Activated naive CD4-positive, alpha-beta T cell treated with Interleukin-2 at 50 U/mL for 16 hours (primary cell): ENCODE measurements at regions not wholly inside any gene's neighbourhood (a gene's known extent, or its start where the extent isn't known, plus 50 kb on each side); places are given as distances from the start of the nearest gene placed in this dataset.
"Not testable (repeated sequence)": the region's sequence is repeated elsewhere in the genome, so short reads cannot be mapped to it uniquely, and the experiment has no call there.

ENCODE experiments used
- DNase-seq: peaks from one replicate; pipeline ENCODE4 v3.0.0-alpha.2; 2020

DNA sequence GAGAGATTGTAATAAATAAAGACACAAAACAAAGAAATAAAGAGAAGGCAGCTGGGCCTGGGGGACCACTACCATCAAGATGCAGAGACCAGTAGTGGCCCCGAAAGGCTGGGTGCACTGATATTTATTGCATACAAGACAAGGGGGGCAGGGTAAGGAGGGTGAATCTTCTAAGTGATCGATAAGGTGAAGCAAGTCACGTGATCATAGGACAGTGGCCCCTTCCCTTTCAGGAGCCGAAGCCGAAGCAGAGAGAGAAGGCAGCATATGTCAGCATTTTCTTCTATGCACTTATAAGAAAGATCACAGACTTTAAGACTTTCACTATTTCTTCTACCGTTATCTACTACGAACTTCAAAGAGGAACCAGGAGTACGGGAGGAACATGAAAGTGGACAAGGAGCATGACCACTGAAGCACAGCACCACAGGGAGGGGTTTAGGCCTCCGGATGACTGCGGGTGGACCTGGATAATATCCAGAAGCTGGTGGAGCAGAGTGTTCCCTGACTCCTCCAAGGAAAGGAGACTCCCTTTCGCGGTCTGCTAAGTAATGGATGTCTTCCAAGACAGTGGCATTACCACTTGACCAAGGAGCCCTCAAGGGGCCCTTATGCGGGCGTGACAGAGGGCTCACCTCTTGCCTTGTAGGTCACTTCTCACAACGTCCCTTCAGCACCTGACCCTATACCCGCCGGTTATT is 126.4 kb downstream of the RBM46 start:
- not testable (repeated sequence) for DNase-seq

DNA sequence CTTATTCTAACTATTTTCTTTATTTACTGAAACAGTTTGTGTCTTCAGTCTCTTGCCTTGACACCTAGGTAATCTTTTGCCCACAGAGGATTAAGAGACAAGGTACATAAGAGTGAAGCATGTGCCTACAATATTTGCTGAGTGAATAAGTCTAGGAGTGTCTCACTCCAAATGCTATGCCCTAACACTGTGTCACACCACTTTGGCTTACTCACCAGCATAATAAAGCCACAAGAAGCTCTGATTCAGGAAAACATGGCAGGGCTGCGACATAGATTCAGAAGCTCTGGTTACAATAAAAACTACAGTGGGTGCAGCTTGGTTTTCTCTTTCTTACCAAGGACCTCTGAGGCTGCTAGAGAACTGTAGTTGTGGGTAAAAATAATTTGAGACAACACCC is 127.1 kb downstream of the RBM46 start:
- no peak for DNase-seq

DNA sequence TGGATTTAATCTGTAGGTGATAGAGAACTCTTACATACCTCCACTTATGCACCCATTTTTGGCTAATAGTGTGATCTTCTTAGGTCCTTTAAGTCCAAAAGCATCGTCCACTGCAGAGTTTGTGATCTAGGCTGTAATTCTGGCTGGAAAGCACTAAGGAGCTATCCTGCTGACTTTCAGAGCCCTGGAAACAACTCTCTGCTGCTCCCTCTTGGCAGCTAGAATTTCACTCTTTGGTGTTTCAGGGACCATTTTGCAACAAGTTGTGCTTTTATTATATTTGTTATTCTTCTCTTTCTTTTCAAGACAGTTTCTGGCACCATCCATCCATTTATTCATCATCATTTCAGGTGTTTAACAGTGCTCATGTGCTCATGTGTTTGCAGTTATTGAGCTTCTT is 130.0 kb downstream of the RBM46 start:
- no peak for DNase-seq

DNA sequence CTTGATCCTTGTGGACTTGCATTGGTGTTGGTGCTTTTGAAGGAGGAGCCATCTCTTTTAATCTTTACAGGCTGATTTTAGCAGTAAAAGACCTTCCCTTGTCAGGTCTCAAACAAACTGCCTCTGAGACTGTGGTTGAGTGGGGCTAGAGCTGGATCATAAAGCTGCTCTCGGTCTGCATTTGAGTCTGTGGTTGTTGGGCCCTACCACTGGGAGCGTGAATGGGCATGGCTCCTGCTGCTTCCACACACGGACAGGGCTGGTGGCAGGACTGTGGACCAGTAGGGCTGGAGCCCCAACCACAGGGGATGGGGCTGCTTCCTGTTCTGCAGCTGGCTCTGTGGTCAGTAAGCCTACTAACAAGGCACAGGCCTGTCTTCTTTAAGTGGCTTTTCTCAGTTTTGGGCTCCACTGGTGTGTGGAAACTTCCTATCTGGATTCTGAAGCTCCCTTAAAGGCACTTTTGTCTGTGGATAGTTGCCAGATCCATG is 130.6 kb downstream of the RBM46 start:
- no peak for DNase-seq

DNA sequence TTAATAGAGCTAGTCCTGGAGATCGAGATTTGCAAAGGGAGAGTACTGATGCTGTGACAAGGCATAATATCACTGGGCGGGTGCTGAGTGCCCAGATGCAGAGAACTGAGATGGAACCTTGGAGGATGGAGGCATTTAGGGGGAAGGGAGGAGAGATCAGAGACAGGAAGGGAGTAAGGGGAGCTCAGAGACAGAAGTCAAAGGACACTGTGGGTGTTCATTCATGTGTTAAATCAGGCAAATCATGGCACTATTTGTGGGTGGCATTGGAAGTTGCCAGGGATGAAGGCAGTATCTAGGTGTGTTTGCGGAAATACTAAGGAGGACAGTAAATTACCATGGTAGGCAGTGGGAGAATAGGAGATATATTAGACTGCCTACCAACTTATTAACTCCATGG is 135.0 kb downstream of the RBM46 start:
- no peak for DNase-seq

DNA sequence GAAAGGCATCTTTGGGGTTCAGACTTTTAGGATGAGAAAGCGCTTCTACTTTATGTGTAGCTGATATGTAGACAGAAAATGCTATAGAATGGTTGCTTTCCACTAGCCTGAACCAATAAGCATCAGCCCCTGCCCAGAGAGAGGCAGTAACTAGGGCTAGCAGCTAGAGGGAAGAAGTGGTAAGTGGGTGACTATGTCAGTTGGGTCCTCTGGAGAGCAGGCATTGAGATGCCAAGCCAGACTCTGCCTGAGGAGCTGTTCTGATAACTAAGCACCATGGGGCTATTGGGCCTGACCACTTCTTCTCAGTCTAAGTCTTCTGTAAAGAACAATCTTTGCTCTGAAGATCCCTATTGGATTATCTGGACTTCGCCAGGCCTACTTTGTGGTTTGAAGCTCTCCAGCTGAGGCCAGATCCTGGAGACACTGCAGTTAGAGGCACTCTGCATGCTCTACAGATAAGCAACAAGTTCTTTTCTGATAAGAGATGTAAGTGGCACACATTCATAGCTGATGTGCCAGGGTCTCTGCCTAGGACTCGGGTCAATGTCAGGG is 146.1 kb downstream of the RBM46 start:
- no peak for DNase-seq

DNA sequence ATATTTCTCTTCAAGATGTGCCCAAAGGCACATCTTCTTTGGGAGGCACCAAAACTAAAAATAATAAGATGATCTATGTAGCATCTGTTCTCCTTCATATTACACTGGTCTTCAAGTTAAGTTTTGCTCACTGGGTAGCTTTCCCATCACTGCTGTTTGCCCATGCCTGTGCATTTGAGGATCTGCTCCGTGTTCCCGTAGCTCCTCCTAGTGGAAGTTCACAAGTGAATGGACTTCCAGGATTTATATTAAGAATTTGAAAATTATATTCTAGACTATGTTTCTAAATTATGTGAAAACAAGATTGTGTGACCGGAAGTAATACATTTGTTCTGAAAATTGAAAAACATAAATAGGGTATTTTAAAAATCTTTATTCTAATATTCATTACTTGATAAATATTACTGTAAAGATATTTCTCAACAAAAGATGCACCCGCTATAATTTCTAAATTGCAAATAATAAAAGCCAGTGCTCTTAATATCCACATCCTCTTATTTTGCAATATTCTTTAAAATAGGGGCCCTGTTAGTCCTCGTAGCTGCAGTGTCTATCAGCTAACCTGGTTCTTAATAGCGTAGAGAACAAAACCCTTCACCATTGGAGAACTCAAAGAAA is 147.7 kb downstream of the RBM46 start:
- no peak for DNase-seq

DNA sequence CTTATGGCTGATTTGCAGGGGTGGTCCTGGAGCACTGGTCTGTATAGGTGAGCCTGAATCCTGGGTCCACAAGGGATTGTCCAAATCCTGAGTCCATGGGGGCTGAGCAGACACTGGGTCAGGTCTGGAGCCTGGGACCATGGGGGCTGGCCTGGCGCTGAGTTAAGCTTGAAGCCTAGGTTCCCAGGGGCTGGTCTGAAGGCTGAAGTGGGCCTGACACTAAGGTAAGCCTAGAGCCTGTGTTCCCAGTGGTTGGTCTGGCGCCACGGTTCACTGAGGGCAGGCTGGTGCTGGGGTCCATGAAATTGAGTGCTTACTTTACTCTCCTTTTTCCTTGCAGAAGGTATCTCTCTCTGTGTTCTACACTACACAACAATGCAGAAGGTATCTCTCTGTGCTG is 155.8 kb downstream of the RBM46 start:
- DNase-seq = no peak

DNA sequence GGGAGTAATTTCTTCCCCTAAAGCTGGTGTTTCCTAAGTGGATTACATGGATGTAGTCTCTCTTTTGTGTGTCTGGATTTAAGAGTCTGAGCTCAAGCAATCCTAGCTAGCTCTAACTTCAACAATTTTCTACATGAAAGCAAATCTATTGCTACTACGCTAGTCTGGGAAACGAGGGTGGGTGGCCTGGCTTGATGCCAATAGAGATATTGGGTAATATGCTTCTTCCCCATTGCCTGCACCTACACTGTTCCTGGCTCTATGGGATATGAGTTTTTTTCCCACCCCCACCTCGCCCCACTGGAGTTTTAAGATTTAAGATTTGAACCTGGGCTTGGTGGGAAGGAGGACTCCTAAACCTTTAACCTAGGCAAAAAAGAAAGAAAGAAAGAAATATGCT is 158.8 kb downstream of the RBM46 start:
- DNase-seq = no peak

DNA sequence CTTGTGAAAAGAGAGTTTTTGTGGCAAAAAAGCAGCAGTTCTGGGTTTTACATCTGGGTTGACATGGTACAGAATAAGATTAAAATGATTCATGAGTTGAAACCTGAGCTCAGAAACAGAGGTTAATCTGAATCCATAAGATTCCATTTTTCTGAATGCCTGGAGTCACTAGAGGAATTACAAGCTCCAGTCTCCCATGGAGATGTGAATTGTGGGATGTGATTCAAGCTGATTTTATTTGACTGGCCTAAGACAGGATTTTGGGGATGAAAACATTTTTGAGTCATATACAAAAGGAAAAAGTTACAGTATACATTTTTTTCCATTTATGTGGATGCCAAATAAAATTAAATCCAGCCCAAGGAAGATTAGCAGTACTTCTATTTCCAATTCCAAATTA is 161.1 kb downstream of the RBM46 start:
- DNase-seq = no peak

DNA sequence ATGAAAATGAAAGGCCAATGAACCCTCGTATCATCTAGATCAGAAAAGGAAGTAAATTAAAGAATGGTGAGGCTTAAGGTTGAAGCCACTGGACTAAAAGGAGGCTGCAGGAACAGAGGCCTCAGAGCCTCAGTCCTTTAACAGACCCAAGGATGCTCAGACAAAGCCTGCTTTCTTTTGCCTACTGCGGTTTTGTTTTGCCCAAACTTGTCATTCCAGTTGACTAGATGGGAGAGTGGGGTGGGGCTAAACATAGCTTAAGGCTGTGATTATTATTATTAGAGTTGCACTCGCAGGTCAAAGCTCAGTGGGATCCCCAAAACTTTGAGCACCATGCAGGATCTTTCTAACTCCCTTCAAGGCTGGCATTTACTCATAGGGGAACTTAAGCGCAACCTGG is 163.9 kb downstream of the RBM46 start:
- DNase-seq = no peak

DNA sequence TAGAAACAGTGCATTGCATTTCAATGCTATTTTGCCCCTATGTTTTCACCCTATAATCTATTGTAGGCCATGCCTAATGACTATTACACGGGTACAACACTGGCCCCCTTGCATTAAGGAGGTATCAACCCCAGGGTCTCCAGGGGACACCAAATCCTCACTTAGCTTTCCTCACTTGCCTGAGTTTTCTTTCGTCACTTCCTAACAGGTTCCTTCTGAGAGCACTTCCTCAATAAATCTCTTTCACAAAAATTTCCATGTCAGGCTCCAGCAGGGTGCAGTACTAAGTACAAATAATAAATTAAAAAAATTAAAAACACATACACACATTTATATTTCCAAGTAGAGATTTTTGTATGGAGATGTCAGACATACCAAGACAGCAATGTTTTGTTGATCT is 165.0 kb downstream of the RBM46 start:
- no peak for DNase-seq

DNA sequence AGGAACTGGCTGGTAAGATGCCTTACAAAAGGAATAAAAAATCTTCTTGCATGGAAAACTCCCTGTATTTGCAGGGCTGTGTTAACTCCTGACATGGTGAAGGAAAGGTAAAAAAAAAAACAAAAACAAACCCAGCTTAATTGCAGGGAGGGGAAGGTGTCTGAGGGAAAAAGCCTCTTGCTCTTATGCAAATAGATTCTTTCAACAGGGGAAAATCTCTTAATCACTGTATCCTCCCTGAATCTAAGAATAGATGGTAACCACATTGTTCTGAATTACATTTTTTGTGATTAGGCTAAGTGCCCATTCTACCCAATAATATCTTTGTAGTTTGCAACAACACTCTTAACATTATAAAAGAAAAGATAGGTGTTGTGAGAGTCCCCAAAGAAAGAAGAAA is 172.6 kb downstream of the RBM46 start:
- DNase-seq = no peak

DNA sequence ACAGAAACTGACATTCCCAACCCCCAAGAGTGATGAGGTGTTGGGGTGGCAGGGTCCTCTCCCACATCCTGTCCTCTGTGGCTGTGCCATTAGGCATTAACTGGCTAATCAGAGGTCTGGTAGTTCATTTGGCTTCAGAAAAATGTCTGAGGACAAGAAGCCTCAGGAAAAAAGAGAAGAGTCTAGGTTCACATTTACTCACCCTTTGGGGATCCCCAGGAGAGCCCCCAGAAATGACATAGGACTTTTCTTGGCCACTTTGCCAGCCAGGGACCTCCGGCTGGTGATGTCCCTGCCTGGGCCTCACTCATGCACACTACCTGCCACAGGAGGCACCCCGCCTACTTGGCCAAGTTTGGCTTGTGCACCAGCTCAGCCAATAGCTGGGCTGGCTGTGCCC is 173.0 kb downstream of the RBM46 start:
- no peak for DNase-seq

DNA sequence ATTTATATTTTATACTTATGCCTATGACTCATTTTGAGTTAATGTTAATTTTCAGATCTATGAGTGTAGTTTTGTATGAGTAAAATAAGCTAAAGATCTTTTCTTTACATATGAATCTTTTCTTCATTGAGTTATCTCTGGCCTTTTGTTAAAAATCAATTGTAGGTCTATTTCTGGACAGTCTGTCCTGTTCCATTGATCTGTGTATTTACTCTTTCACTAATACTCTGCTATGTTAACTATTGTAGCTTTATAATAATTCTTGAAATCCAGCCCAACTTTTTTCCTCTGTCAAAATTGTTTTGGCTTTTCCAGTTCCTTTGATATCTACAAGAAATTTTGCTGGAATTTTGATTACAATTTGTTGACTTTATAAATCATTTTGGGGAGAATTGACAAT is 177.0 kb downstream of the RBM46 start:
- no peak for DNase-seq

DNA sequence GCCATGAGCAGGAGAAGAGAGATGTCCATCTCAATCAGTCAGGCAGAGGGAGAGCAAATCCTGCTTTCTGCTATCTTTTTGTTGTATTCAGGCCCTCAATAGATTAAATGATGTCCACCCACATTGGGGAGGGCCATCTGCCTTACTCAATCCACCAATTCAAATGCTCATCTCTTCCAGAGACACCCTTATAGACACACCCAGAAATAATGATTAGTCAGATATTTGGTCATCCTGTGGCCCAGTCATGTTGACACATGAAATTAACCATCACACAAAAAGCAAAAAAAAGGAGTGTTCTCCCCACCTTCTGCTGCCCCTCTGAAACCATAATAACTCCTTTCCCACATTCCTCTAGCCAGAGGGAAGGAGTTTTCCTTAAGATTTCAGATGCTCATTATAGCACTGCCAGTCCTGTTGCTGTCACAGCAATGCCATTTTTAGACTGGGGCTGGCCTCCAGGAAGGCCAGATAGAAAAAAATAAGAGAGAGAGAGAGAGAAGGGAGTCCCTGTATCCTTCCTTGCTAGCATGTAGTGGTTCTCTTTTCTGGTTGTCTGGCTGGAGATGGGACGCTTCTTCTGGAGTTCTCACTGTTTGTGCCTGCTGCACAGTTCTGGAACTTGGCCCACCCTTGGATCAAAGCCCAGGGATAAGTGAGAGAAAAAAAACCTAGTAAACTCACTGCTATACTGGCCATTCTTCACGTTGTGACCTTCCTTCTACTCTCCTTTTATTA is 177.7 kb downstream of the RBM46 start:
- DNase-seq = no peak

DNA sequence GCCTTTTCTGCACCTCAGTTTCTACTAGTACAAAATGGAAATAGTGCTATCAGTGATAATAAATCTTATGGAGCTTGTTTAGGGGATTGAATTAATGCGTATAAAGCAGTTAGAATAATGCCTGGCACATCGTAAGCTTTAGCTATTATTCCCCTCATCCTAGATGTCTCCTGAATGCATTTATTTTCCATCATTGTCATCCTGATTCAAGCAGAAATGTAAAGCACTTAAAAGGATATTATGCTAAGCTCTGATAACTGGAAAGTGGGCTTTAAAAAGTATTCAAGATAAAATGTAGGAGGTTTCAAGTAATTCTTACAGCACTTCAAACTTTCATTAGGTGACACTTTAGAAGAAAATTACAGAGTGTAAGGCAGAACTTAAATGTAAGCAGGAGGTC is 178.7 kb downstream of the RBM46 start:
- no peak for DNase-seq

DNA sequence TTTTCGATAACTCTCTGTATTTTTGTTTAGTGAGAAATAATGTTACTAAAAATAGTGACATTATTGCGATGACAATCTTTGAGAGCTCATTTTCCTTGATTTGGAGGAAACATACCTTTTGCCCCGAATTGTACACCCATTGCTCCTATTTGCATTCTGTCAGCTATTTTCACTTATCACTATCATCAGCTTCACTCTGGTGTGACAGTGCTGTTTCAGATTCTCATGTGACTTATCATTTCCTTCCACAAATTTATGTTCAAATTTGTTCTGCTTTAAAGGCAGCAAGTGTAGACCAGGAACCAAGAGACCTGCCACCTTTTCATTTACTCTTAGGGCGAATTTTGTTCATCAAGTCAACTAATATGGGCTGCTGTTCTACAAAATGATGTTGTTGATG is 179.4 kb downstream of the RBM46 start:
- DNase-seq = no peak

DNA sequence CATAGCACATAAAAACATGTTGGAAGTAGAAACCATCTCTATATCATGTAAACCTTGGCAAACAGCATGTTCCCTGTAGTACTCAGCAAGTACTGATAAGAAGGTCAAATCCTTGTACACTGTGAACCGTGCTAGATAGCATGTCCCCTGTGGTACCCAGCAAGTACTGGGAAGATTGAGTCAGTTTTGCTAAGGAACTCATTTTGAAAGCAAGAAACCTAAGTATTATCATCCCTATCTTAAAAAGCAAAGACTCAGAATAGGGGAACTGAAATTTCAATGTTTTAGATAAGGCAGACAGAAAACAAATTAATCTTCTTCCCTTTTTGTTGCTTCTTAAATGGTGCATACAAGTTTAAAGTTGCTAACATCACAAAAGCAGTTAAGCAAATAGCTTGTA is 180.2 kb downstream of the RBM46 start:
- DNase-seq = no peak

DNA sequence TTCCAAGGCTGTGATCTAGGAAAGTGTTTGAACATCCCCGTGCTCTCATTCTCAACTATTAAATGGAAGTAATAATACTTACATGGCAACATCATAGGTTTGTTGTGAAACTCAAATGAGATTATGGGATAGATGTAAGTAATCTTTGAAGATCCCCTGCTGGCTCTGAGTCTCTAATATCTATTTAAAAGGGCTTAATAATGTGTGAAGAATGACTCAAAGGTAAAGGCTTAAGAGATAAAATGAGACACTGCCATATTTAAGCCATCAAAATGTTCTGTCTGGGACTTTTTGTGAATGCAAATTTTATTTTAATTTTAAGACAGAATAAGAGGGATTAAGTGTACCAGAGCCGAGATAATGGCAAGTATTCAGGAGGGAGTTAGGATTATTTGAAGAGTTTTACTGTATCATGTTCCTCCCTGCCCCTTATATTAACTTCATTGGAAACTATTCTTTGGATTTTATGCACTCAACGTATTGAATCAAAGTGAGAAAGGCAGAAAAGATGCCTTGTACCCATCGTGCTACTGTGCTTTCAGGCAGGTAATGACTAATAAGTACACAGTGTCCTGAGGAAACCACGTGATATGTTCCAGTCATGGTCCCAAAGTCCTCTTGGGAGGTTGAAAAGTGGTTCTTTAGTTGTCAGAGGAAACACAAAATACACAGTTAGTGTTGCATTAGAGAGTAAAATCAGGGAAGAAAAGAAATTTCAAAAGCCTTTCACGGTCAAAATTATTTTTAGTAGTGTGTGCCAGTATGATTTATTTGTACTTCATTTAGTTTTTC is 192.4 kb downstream of the RBM46 start:
- no peak for DNase-seq

DNA sequence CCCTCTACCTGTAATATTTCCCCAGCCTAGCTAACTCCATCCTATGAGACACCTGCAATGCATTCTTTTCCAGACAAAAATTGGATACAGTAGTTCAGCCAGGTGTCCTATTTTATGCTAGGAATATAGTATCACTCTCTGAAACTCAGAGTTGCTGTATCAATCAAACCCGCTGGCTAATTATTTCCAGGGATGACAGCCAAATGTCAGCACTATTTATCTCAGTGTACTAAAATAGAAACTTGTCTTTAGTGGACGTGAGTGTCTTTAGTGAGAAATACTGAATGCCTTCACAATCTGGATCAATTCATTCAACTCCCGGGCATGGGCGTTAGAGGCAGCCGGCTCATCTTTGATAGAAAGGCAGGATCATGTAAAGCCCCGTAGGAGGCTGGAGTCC is 196.2 kb downstream of the RBM46 start:
- DNase-seq = no peak

DNA sequence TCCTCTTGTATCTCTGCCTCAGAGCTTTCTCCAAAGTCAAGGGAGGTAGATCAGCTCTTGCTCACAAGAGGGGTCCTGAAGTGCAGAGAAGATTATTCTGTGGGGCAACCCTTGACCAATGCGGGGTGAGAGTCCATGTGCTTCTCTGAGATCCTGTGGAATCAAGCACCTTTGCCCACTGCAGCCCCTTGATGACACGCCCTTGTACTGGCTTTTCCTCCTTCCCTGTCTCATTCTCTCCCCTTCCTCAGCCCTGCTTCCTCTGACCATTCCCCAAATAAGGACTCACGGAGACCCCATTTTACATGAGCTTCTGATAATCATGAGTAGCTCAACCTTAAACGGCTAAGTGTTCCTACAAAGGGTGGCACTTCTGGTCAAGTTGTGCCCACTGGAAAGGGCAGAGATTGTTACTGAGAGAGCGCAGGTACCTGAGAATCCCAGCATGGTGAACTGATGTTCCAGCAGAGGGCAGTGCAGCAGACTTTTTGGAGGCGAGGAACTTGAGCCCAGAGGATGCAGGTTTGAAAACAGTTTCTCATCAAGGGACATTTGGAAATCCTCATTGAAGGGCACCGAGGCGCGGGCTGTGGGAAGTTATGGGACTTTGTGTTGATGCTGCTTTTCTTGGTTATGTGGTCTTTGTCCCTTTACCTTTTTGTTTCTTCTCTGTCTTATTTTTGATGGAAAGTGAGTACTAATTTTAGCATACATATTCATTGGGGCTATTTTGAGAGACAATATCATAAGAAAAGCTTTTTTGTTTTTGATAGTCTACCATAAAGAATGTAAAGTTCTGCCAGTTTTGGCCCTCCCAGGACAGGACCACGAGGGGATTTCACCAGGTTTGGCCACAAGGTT is 201.3 kb downstream of the RBM46 start:
- peak; percentile 14 for DNase-seq
